ENCODE measurements at regions not wholly inside any gene's neighbourhood (a gene's known extent, or its start where the extent isn't known, plus 50 kb on each side); places are given as distances from the start of the nearest gene placed in this dataset.

- TF ChIP-seq RFX5 (IDR thresholded peaks at IDR 0.05; ENCODE audit: low read depth, low read length) (no peak), TAF7 (tag; IDR thresholded peaks at IDR 0.05) (no peak), CTCF (IDR thresholded peaks at IDR 0.05 in 2 of 3, conservative IDR thresholded peaks at IDR 0.05 in 1 of 3; ENCODE audit: insufficient read depth in 2 of 3, low read depth in 1 of 3, low read length in 3 of 3) (no peak)
- TF ChIP-seq, protein P1, sequence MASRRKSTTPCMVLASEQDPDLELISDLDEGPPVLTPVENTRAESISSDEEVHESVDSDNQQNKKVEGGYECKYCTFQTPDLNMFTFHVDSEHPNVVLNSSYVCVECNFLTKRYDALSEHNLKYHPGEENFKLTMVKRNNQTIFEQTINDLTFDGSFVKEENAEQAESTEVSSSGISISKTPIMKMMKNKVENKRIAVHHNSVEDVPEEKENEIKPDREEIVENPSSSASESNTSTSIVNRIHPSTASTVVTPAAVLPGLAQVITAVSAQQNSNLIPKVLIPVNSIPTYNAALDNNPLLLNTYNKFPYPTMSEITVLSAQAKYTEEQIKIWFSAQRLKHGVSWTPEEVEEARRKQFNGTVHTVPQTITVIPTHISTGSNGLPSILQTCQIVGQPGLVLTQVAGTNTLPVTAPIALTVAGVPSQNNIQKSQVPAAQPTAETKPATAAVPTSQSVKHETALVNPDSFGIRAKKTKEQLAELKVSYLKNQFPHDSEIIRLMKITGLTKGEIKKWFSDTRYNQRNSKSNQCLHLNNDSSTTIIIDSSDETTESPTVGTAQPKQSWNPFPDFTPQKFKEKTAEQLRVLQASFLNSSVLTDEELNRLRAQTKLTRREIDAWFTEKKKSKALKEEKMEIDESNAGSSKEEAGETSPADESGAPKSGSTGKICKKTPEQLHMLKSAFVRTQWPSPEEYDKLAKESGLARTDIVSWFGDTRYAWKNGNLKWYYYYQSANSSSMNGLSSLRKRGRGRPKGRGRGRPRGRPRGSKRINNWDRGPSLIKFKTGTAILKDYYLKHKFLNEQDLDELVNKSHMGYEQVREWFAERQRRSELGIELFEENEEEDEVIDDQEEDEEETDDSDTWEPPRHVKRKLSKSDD (conservative IDR thresholded peaks at IDR 0.05; ENCODE audit: low read length), result no peak
Observed at GRCh38 chr13:77480066-77480465, 55.4 kb upstream of the SCEL start.

All from K562 (cell line).